ENCODE measurements at regions not wholly inside any gene's neighbourhood (a gene's known extent, or its start where the extent isn't known, plus 50 kb on each side); places are given as distances from the start of the nearest gene placed in this dataset.

GRCh38 chr2:23008951-23009350 lies 376.0 kb upstream of the KLHL29 start:
- TF ChIP-seq ZFX (IDR thresholded peaks at IDR 0.05): no peak
- TF ChIP-seq, protein P1, sequence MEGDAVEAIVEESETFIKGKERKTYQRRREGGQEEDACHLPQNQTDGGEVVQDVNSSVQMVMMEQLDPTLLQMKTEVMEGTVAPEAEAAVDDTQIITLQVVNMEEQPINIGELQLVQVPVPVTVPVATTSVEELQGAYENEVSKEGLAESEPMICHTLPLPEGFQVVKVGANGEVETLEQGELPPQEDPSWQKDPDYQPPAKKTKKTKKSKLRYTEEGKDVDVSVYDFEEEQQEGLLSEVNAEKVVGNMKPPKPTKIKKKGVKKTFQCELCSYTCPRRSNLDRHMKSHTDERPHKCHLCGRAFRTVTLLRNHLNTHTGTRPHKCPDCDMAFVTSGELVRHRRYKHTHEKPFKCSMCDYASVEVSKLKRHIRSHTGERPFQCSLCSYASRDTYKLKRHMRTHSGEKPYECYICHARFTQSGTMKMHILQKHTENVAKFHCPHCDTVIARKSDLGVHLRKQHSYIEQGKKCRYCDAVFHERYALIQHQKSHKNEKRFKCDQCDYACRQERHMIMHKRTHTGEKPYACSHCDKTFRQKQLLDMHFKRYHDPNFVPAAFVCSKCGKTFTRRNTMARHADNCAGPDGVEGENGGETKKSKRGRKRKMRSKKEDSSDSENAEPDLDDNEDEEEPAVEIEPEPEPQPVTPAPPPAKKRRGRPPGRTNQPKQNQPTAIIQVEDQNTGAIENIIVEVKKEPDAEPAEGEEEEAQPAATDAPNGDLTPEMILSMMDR (conservative IDR thresholded peaks at IDR 0.05): no peak
- H3K27ac ChIP-seq: no peak overlapping the region

GRCh38 chr2:23009545-23010149 lies 375.3 kb upstream of the KLHL29 start:
- H3K27ac ChIP-seq: no peak overlapping the region
- no peak for TF ChIP-seq ZFX (IDR thresholded peaks at IDR 0.05)
- TF ChIP-seq, protein P1 (conservative IDR thresholded peaks at IDR 0.05): no peak

- no peak overlapping the region for H3K27ac ChIP-seq
- TF ChIP-seq ZFX (IDR thresholded peaks at IDR 0.05): no peak
- TF ChIP-seq, protein P1 (conservative IDR thresholded peaks at IDR 0.05): no peak
These were observed 372.5 kb upstream of the KLHL29 start for GRCh38 chr2:23012499-23012898.

- TF ChIP-seq, protein P1 (conservative IDR thresholded peaks at IDR 0.05): no peak
- TF ChIP-seq ZFX (IDR thresholded peaks at IDR 0.05): no peak
- no peak overlapping the region for H3K27ac ChIP-seq
These were observed 369.3 kb upstream of the KLHL29 start for GRCh38 chr2:23015651-23016200.

GRCh38 chr2:23019476-23019875 lies 365.5 kb upstream of the KLHL29 start:
- TF ChIP-seq ZFX (IDR thresholded peaks at IDR 0.05): no peak
- TF ChIP-seq, protein P1 (conservative IDR thresholded peaks at IDR 0.05): no peak
- no peak overlapping the region for H3K27ac ChIP-seq

DNA sequence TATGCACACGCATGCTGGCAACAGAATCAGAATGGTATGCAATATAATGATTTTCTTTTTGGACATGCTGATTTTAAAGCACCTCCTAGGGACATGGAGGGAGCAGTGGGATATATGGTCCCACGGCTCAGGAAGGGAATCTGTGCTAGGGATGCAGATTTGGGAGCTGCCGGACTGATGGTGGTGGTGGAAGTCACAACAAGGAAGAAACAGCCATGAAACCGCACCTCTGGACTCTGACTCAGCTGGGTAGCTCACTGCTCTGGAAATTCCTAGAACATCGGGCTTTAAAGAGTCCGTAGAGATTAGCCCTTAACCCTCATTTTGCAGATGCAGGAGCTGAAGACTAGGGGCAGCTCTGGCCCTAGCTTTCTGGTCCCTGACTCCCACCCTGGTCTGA lies 364.3 kb upstream of the KLHL29 start:
- no peak overlapping the region for H3K27ac ChIP-seq
- no peak for TF ChIP-seq ZFX (IDR thresholded peaks at IDR 0.05)
- TF ChIP-seq, protein P1 (conservative IDR thresholded peaks at IDR 0.05): no peak

DNA sequence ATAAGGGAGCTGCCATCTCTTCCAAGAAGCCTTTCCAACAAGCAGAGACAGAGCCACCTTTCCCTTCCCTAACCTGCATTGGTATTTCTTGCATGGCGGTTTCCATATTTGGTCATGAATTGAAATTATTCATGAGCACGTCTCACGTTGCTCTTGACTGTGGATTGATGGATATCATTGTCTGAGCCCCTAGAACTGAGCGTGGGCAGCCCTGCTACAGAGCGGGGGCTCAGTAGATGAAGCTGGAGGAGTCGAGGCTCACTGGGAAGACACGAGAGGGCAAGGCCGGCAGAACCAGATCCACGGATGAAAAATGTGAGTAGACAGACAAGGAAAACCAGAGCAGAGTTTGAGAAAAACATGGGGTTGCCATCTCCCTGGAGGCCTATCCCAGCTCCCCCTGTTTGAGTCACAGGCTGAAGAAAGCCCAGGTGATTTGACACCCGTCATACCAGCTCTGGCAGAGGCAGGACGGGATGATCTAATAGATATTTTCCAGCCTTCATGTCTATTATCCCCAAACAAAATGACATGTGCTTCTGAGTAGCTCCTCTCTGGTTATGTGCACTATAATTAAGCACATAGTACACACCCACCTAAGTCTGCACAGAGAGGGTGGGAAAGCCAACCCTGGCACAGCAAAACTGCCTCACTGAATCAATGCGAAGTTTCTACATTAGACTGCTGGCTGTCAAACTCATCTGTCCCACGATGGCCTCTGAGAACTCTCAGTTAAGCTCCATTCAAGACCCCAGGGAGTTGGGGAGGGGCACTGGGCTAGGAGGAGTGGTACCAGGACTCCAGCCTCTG lies 363.5 kb upstream of the KLHL29 start:
- TF ChIP-seq, protein P1 (conservative IDR thresholded peaks at IDR 0.05): no peak
- no peak for TF ChIP-seq ZFX (IDR thresholded peaks at IDR 0.05)
- no peak overlapping the region for H3K27ac ChIP-seq

Data from C4-2B (cell line).